ENCODE measurements at regions not wholly inside any gene's neighbourhood (a gene's known extent, or its start where the extent isn't known, plus 50 kb on each side); places are given as distances from the start of the nearest gene placed in this dataset.

- Histone ChIP-seq H3K4me1 (ENCODE audit: insufficient read depth) (no peaks in the 10 kb centered on the region), H3K4me3 (no peak overlapping the region)
- H3K36me3 Mint-ChIP-seq (ENCODE audit: low read depth): peaks cover 10% of the 10 kb centered on the region; the same call in 2 of the 3 replicates
These were observed 106.6 kb downstream of the SLC5A7 start for GRCh38 chr2:108092886-108093285.

DNA sequence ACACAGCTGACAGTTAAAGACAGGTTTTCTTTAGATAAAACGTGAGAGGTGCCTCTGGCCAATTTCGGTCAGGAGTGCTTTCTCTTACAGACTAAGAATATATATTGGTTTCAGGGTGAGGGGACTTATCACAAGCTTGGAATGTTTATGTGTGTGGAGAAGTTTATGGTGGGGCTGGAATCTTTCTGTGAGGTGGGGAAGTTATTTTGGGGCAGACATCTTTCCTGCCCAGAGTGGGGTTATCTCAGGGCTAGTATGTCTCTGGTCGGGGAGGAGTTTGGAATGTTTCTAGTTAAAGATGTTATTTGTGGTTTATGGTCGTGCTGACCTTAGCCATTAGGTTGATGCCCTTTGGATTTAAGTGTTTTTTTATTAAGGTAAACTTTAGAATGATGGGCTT lies 115.2 kb downstream of the SLC5A7 start:
- Histone ChIP-seq H3K4me1 (ENCODE audit: insufficient read depth) (peaks cover 11% of the 10 kb centered on the region), H3K9me2 (ENCODE audit: insufficient read depth) (no peaks in the 10 kb centered on the region), H3K79me2 (replicated peaks; ENCODE audit: insufficient read depth) (no peaks in the 10 kb centered on the region), H3F3A (replicated peaks; ENCODE audit: low read depth) (no peaks in the 10 kb centered on the region), H4K20me1 (replicated peaks; ENCODE audit: insufficient read depth) (no peaks in the 10 kb centered on the region), H3K36me3 (ENCODE audit: insufficient read depth) (no peaks in the 10 kb centered on the region), H3K27ac (ENCODE audit: low read depth) (no peak overlapping the region), H2AFZ (no peak overlapping the region), H3K27me3 (ENCODE audit: insufficient read depth) (0 out of 2 replicates have a peak, but pooled peaks cover 7% of the 10 kb centered on the region), H3K4me2 (no peak overlapping the region), H3K4me3 (no peak overlapping the region)
- H3K4me1 Mint-ChIP-seq: peaks cover 17% of the 10 kb centered on the region
- no peak overlapping the region for H3K4me3 Mint-ChIP-seq
- no peaks in the 10 kb centered on the region; the same call in 2 of the 3 replicates for H3K9me3 Mint-ChIP-seq
- peaks cover 10% of the 10 kb centered on the region for H3K27me3 Mint-ChIP-seq (ENCODE audit: insufficient read depth, low read depth, poor library complexity)
- DNase-seq (ENCODE audit: low spot score) (no peak), ATAC-seq (no peak)
- no peaks in the 10 kb centered on the region for H3K36me3 Mint-ChIP-seq (ENCODE audit: low read depth)
- no peak overlapping the region for H3K27ac Mint-ChIP-seq
- TF ChIP-seq NANOG (IDR thresholded peaks at IDR 0.05; ENCODE audit: borderline replicate concordance): no peak
- no peak for TF ChIP-seq ETS1 (IDR thresholded peaks at IDR 0.05)
- no peak for TF ChIP-seq EZH2phosphoT487 (IDR thresholded peaks at IDR 0.05; ENCODE audit: unreplicated experiment)
- no peak for TF ChIP-seq ZNF331 (CRISPR knock-in tag; IDR thresholded peaks at IDR 0.05; ENCODE audit: low read depth)
- no peak for TF ChIP-seq JUNB (IDR thresholded peaks at IDR 0.05; ENCODE audit: unreplicated experiment)
- TF ChIP-seq, protein P1, sequence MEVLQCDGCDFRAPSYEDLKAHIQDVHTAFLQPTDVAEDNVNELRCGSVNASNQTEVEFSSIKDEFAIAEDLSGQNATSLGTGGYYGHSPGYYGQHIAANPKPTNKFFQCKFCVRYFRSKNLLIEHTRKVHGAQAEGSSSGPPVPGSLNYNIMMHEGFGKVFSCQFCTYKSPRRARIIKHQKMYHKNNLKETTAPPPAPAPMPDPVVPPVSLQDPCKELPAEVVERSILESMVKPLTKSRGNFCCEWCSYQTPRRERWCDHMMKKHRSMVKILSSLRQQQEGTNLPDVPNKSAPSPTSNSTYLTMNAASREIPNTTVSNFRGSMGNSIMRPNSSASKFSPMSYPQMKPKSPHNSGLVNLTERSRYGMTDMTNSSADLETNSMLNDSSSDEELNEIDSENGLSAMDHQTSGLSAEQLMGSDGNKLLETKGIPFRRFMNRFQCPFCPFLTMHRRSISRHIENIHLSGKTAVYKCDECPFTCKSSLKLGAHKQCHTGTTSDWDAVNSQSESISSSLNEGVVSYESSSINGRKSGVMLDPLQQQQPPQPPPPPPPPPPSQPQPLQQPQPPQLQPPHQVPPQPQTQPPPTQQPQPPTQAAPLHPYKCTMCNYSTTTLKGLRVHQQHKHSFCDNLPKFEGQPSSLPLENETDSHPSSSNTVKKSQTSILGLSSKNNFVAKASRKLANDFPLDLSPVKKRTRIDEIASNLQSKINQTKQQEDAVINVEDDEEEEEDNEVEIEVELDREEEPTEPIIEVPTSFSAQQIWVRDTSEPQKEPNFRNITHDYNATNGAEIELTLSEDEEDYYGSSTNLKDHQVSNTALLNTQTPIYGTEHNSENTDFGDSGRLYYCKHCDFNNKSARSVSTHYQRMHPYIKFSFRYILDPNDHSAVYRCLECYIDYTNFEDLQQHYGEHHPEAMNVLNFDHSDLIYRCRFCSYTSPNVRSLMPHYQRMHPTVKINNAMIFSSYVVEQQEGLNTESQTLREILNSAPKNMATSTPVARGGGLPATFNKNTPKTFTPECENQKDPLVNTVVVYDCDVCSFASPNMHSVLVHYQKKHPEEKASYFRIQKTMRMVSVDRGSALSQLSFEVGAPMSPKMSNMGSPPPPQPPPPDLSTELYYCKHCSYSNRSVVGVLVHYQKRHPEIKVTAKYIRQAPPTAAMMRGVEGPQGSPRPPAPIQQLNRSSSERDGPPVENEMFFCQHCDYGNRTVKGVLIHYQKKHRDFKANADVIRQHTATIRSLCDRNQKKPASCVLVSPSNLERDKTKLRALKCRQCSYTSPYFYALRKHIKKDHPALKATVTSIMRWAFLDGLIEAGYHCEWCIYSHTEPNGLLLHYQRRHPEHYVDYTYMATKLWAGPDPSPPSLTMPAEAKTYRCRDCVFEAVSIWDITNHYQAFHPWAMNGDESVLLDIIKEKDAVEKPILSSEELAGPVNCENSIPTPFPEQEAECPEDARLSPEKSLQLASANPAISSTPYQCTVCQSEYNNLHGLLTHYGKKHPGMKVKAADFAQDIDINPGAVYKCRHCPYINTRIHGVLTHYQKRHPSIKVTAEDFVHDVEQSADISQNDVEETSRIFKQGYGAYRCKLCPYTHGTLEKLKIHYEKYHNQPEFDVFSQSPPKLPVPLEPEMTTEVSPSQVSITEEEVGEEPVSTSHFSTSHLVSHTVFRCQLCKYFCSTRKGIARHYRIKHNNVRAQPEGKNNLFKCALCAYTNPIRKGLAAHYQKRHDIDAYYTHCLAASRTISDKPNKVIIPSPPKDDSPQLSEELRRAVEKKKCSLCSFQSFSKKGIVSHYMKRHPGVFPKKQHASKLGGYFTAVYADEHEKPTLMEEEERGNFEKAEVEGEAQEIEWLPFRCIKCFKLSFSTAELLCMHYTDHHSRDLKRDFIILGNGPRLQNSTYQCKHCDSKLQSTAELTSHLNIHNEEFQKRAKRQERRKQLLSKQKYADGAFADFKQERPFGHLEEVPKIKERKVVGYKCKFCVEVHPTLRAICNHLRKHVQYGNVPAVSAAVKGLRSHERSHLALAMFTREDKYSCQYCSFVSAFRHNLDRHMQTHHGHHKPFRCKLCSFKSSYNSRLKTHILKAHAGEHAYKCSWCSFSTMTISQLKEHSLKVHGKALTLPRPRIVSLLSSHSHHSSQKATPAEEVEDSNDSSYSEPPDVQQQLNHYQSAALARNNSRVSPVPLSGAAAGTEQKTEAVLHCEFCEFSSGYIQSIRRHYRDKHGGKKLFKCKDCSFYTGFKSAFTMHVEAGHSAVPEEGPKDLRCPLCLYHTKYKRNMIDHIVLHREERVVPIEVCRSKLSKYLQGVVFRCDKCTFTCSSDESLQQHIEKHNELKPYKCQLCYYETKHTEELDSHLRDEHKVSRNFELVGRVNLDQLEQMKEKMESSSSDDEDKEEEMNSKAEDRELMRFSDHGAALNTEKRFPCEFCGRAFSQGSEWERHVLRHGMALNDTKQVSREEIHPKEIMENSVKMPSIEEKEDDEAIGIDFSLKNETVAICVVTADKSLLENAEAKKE (CRISPR knock-in tag; IDR thresholded peaks at IDR 0.05): no peak
- no peak for TF ChIP-seq POLR2AphosphoS5 (IDR thresholded peaks at IDR 0.05; ENCODE audit: low read depth)
- TF ChIP-seq, protein P2, sequence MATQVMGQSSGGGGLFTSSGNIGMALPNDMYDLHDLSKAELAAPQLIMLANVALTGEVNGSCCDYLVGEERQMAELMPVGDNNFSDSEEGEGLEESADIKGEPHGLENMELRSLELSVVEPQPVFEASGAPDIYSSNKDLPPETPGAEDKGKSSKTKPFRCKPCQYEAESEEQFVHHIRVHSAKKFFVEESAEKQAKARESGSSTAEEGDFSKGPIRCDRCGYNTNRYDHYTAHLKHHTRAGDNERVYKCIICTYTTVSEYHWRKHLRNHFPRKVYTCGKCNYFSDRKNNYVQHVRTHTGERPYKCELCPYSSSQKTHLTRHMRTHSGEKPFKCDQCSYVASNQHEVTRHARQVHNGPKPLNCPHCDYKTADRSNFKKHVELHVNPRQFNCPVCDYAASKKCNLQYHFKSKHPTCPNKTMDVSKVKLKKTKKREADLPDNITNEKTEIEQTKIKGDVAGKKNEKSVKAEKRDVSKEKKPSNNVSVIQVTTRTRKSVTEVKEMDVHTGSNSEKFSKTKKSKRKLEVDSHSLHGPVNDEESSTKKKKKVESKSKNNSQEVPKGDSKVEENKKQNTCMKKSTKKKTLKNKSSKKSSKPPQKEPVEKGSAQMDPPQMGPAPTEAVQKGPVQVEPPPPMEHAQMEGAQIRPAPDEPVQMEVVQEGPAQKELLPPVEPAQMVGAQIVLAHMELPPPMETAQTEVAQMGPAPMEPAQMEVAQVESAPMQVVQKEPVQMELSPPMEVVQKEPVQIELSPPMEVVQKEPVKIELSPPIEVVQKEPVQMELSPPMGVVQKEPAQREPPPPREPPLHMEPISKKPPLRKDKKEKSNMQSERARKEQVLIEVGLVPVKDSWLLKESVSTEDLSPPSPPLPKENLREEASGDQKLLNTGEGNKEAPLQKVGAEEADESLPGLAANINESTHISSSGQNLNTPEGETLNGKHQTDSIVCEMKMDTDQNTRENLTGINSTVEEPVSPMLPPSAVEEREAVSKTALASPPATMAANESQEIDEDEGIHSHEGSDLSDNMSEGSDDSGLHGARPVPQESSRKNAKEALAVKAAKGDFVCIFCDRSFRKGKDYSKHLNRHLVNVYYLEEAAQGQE (IDR thresholded peaks at IDR 0.05; ENCODE audit: unreplicated experiment): no peak
- no peak for TF ChIP-seq ZNF114 (CRISPR knock-in tag; IDR thresholded peaks at IDR 0.05)
- no peak for TF ChIP-seq CREB1 (CRISPR knock-in tag; IDR thresholded peaks at IDR 0.05; ENCODE audit: low read depth)

More at GRCh38 chr2:108092886-108093285, 106.6 kb downstream of the SLC5A7 start:
- Histone ChIP-seq H2AFZ (no peak overlapping the region), H3K36me3 (ENCODE audit: insufficient read depth) (no peaks in the 10 kb centered on the region), H3K9me2 (ENCODE audit: insufficient read depth) (no peaks in the 10 kb centered on the region), H3K27me3 (ENCODE audit: insufficient read depth) (no peaks in the 10 kb centered on the region), H3K79me2 (replicated peaks; ENCODE audit: insufficient read depth) (no peaks in the 10 kb centered on the region), H3F3A (replicated peaks; ENCODE audit: low read depth) (no peaks in the 10 kb centered on the region), H3K27ac (ENCODE audit: low read depth) (no peak overlapping the region), H4K20me1 (replicated peaks; ENCODE audit: insufficient read depth) (no peaks in the 10 kb centered on the region), H3K4me2 (no peak overlapping the region)
- no peak overlapping the region; the same call in 1 of the 2 replicates for H3K27ac Mint-ChIP-seq
- H3K4me1 Mint-ChIP-seq: peaks cover 3% of the 10 kb centered on the region
- H3K27me3 Mint-ChIP-seq (ENCODE audit: insufficient read depth, low read depth, poor library complexity): peaks cover 2% of the 10 kb centered on the region
- no peak for TF ChIP-seq POLR2AphosphoS5 (IDR thresholded peaks at IDR 0.05; ENCODE audit: low read depth)
- H3K4me3 Mint-ChIP-seq: no peak overlapping the region
- H3K9me3 Mint-ChIP-seq: peaks cover 6% of the 10 kb centered on the region
- ATAC-seq (no peak), DNase-seq (ENCODE audit: low spot score) (no peak)
